ENCODE measurements at regions not wholly inside any gene's neighbourhood (a gene's known extent, or its start where the extent isn't known, plus 50 kb on each side); places are given as distances from the start of the nearest gene placed in this dataset.

GRCh38 chr15:38093931-38094330 lies 158.7 kb upstream of the SPRED1 start:
- TF ChIP-seq CTCF (IDR thresholded peaks at IDR 0.05): no peak
- no peak for TF ChIP-seq POLR2A (IDR thresholded peaks at IDR 0.05)

Data from suprapubic skin (tissue), 3 donors.